ENCODE measurements at regions not wholly inside any gene's neighbourhood (a gene's known extent, or its start where the extent isn't known, plus 50 kb on each side); places are given as distances from the start of the nearest gene placed in this dataset.
A peak's percentile ranks its signal among the peaks of the same experiment; 100 is the strongest.
"Not testable (repeated sequence)": the region's sequence is repeated elsewhere in the genome, so short reads cannot be mapped to it uniquely, and the experiment has no call there.

DNA sequence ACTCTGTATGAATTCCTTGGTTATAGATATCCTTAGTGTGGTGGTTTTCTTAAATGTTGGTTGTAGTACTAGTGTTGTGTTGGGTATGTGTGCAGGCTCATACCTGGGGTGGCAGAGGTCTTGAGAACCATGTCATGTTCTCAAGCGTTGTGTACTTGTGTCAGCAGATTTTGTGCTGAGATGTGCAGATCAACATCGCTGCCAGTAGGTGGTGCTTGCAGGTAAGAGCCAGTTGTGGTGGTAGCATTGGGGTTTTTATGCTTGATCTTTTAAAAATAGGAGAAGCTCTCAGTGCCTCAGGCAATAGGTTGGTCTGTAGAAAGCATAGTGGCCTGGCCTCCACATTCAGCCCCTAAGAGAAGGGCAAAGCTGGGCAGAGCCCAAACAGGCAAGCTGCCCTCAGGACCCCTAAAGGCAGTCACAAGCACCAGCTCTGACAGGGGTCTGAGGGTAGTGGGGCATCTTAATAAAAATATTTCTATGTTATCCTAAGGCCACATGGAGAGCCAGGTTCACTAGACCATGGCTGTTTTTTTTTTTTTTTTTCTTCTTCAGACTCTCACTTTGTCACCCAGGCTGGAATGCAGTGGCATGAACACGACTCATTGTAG lies 164.0 kb downstream of the IL20RB start:
- peak in 1 of 3 donors; percentile 3 for DNase-seq

DNA sequence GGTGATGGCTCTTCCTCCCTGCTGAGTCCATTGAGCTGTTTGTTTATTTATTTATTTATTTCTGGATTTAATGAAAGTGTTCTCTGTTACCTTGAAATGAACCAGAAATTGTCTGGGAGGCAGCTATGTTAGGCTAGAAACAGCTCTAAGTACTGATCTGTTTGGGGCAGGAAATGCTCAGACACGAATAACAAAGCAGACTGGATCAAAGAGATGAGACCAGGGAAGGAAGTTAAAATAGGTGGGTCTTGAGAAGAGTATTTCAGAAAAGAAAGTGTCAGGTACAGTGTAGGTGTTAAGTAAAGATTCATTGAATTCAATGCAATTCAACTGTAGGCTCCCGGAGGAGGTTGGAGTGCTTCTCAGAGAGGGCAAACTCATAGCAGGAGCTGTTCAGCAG lies 173.3 kb downstream of the IL20RB start:
- no peak for DNase-seq

DNA sequence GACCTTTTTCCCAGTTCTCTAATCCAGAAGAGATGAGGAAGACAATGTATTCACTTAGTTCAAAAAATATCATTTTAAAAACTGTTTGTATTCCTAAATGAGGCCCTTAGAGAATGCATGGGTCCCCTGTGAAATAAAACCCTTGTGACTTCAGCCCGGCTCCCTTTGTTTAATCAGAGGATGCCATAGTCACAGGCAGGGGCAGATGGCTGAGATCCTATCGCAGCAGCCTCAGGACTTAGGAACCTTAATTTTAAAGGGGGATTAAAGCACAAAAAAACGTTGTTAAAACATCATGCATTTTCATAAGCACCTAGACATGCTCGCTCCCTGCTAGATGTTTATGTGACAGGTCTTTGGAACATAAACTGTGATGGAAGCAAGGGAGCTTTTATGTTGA lies 176.6 kb downstream of the IL20RB start:
- no peak for DNase-seq

DNA sequence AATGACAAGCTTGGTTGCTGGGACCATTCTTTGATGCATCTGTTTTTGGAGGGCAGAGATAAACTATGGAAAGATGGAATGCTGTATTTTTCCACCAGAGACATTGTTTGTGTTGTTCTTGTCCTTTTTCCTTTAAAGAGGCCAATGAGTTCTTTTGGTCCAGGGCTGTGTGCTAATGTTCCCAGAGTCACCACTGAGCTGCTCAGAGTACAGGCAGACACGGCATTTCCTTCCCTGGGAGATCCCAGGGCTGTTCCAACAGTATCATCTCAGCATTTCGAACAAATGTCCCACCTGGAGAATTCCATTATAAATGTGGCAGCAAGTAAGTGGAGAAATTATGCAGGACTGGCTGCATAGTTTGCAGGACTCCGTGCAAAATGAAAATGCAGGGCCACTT lies 190.6 kb downstream of the IL20RB start:
- DNase-seq = no peak

DNA sequence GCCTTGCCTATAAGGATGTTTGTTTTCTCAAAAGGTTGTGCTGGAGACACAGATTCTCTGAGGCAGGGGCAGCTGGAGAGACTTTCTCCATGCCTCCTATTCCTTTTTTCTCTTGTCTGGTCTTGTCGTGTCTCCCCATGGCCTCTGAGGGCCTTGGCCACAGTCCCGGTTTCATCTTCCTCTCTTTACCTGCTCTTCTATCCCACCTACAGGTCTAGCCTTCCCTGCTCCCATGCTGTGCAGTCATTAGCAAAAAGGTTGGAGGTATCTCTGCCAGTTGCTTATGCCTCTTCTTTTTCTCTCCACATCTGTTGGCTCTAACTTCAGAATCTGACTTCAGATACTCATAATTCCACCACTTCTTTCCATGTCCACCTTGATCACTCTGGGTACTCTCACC lies 191.1 kb downstream of the IL20RB start:
- no peak for DNase-seq

DNA sequence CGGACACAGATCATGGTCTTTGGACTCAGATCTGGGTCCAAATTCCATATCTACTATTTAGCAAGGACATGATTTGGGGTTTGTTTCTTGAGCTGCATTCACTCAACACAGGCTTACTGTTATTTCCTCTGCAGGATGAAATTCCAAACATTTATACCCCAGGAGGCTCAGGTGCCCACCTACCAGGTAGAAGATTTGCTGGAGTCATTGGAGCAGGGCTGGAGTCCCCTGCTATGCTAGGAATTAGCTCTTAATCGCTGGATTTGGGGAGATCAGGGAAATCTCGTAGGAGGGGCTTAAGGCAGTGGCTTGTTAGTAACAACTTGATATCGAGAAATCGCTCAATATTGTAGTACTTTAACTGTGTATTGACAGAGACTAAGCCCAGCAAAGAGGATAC lies 193.0 kb downstream of the IL20RB start:
- no peak for DNase-seq

DNA sequence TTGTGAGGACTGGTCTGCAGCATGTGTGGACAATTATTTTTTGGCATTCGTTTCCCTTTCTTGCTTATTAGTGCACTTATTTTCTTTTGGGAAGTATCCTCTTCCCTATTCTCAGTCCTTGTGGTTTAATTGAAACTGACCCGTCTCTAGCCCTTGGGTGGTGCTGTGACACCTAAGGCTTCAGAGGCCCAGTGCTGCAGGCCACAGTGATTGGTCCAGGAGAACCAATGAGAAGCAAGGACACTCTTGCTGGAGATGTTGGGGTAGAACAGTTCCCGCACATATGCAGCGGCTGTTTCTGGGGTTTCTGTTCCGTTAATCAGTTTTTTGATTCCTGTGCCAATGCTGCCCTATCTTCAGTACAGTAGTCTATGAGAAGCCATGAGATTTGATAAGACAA lies 195.3 kb downstream of the IL20RB start:
- DNase-seq = not testable (repeated sequence)

DNA sequence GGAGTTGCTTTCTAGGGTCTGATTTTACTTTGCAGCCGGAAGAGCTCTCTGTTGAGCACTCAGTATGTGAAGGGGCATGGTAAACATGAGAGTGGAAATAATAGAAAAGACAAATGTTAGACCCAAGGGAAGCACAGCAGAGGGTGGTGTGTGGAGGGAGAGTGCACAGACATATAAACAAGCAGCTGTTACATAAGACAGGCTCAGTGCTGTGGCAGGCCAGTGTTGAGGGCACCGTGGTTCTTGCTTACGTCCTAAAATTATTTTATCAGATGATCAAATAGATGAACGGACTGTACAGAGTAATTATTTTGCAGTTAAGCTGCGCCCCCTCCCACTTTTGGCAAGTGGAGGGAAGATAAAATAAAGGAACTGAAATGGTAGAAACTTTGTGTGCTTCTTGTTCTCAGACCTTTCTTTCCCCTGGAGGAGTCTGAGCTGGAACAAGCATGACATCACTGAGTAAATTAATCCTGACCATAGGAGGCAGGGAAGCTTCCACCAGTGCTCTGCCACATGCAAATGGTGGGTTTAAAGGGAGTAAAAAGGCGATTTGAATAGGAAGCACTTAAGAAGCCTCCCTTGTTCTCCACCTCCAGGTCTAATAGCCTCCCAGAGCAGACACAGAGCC lies 205.6 kb downstream of the IL20RB start:
- no peak for DNase-seq

DNA sequence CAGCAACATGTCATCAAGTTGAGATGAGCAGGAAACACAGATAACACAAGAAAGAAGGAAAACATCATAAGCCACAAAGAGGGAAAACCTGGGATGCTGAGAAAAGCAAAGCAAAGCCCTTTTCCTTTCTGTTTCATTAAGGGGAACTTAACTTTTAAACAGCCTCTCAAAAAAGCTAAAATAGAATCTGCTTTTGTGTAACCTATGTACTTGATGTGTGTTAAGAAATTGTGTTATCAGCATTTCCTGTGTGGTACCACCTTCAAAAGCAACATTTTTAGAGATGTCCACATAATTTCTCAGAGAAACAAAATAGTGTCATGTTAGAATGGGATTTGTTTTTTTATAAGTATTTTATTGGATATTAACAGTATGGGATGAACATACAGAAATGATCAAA lies 206.2 kb downstream of the IL20RB start:
- DNase-seq = peak in 1 of 3 donors; percentile 0

DNA sequence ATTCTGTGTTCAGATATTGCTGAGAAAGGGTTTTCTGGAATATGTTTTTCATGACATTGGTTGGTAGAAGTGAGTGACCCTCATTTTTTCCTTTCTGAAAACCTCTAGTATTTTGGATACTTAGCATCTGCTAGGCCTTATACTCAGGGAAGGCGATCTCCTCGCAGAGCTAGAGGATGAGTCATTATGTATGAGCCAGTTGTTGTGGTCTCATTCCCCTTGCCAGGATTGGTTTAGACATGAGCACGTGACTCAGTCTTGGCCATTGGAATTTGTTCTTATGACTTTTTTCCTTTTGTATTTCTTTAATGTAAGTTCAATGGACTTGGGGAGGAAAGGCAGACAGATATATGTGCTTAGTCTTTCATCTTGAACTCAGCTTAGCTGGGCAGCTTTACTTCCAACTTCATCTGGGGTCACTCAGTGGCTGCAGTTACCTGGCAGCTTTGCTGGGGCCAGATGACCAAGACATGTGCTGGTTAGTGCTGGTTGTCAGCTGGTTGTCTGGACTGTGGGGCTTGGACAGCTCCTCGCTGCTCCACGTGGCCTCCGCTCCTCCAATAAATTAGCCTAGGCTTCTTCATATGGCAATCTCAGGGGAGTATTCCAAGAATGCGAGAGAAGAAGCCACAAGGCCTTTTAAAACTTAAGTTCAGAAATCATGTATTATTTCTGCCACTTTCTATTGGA lies 207.5 kb downstream of the IL20RB start:
- DNase-seq = no peak

DNA sequence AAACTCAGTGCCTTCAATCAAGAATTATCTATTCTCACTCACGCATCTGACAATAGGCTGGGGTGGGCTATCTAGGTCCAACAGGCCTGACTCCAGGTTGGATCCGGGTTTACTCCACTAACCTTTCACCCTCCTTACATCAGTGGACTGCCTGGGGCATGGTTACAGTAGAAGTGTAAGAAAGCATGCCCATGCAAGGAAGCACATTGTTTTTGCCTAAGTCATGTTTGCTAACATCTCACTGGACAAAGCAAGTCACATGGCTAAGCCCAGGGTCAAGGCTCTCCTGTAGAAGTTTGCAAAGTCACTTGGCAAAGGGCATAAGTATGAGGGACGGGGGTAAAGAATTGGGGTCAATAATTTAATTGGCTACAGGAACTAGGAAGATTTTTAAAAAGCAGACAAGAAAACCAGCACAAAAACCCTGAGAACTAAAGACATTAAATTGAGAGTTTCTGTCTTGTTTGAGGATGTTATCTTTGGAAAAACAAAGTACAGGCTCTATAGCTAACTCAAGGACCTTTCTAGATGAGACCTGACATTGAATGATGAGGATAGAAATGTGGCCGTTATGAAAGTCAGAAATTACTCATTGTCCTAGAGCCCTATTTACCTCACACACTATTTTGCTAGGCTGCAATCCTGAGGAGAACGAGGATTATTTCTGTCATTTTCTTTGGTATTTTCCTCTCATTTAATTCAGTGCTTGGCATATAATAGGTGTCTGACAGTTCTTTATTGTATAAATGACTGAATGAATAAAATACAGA lies 214.2 kb downstream of the IL20RB start:
- no peak for DNase-seq

DNA sequence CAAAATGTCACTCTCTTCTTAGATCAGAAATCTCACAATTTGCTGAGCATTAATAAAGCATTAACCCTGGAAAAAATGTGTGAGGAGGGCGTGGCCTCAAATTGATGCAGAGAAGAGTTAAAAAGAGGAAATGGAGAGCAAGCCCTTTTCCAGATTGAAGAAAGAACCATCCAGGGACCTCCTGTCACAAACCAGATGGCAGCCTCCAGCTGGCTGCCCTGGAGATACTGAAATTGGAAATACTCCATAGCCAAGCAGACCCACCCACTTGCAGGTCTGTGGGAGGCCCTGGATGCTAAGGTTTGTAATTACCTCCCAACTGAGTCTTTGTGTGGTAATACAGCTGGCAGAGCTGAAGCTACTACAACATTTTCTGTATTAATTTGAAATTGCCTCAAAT lies 214.9 kb downstream of the IL20RB start:
- no peak for DNase-seq

DNA sequence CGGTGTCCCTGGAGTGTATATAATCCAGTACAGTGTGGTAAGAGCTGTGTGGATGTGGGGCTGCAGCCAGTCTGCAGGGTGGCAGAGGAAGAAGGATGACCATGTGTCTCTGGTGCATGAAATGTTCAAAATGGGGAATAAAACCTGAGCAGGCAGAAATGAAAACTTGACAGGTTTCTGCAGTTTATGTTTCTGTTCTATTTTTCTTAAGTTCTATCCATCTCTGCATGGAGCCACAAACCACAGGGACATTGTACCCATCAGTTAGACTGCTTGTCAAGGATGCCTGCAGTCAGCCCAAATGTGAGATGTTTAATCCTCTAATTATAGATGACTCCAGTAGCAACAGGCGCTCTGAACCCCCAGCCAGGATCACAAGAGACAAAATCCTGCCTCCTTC lies 216.7 kb downstream of the IL20RB start:
- no peak for DNase-seq

DNA sequence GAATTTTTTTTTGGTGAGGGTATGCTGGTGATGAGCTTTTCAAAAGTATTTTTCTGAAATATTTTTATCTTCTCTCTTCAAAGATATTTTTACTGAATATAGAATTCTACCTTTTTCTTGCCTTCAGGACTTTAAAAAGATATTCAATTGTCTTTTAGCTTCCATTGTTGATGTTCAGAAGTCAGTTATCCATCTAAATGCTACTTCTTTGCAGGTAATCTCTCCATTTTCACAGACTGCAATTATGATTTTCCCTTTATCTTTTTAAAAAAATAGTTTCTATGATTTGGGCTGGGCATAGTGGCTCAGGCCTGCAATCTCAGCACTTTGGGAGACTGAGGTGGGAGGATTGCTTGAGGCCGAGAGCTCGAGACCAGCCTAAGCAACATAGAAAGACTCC lies 222.4 kb downstream of the IL20RB start:
- no peak for DNase-seq

DNA sequence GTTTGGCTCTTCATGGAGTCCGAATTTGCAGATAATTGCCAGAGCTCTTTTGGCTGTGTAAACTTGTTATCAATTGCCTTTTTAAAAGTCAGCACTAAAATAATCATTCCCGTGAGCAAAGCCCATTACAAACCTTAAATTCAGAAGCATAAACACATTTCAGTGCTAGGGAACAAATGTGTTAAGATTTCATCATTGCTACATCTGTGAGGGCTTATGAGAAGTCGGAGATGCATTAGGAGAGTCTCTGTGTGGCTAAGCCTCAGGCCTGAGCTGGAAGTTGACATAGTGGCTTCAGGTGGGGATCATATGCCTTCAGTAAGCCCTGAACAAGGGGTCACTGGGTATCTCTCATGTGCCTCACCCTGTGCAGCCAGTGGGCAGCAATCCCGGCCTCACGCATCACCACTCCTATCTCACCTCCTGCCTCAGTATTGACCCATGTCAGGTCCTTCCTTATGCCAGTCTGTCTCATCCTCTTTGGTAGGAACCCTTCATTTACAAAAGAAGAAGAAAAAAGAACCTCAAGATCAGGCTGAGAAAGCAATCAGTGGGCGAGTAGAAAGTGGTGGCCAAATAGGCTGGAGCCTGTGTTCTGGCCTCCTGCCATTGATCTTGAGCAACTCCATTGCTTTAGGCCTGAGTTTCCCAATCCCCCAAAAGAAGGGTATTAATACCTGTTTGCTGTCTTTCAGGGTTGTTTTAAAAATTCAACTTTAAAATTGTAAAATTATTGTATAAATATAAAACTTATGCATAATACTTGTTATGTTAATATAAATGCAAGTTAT lies 233.5 kb downstream of the IL20RB start:
- no peak for DNase-seq

DNA sequence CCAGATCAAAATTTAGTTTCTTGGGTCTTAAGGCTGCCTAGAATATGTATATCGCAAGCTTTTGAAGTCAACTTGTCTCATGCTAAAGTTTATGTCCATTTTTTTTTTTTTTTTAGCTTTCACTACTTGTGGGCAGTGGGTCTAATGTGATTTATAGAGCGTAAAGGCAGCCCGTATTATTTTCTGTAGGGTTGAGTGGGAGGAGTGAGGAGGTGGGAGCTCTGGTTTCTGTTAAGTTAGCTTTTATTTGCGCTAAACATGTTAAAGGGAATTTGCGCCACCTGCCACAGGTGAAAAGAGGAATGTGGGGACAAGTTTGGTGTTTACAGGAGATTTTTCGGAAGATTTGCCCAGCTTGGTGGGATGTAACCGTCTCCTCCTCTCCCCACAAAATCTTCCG lies 234.2 kb downstream of the IL20RB start:
- no peak for DNase-seq

DNA sequence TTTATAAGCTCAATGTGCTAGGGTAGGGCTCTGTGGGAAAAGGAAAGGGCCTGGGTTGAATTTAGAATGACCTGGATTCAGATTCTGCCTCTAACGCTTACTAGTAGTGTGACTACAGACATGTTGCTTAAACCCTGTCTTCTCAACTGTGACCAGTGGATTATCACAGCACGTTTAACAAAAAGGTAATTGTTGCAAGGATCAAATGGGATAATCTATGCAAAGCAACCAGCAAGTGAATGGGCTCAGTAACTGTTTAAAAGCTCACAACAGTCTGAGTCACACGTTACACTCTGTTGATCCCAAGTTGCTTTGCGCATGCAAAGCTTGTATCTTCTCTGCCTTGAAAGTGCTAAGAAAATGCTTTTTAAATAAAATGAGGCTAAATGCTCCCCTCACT lies 236.5 kb downstream of the IL20RB start:
- no peak for DNase-seq

DNA sequence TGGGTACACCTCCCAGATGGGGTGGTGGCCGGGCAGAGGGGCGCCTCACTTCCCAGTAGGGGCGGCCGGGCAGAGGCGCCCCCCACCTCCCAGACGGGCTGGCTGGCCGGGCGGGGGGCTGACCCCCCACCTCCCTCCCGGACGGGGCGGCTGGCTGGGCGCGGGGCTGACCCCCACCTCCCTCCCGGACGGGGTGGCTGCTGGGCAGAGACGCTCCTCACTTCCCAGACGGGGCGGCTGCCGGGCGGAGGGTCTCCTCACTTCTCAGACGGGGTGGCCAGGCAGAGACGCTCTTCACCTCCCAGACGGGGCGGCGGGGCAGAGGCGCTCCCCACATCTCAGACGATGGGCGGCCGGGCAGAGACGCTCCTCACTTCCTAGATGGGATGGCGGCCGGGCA lies 240.6 kb downstream of the IL20RB start:
- not testable (repeated sequence) for DNase-seq

DNA sequence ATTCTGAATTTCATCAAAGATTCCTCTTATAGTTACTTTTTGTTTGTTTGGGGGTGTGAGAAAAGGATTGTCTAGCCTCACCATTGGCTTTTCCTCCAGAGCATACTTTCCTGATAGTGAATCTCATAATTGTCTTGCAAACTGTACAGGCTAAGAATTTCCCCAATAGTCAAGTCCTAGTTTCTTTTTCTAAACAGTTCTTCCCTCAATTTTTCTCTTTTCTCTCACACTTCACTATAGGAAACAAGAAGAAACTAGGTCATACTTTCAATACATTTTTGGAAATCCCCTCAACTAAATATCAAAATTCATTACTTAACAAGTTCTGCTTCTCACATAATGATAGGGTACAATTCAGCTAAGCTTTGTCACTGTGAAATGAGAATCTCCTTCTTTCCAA lies 241.9 kb downstream of the IL20RB start:
- no peak for DNase-seq

DNA sequence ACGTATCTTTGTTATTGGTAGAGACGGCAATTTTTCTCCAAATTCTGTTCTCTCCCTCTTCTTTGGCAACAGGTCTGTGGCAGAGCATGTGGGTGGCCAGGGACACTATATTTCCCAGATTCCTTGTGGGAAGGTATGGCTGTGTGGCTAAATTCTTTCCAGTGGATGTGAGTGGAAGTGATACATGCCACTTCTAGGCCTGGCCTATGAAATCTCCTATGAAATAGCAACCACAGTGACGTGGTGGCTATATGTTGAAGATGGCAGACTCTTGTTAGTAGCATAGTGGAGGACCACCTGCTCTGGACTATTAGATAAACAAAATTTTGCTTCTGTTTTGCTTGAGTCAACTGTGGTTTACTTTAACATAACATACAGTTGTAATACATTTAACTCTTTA lies 243.3 kb downstream of the IL20RB start:
- no peak for DNase-seq

DNA sequence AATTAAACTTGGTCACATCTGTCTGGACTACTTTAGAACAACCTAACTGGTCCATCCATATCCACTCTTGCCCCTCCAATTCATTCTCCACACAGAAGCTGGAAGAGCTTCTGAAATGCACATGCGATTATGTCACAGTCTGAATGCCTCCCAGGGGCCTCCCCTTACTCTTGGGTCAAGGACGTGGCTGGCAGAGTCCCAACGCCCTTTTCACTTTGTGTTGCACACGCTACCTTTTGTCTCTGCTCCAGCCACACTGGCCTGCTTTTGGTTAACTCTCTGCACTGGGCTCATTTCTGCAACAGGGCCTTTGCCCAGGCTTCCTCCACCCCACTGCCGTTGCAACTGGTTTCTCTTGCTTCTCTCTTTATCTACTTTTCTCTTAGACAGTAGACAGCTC lies 245.2 kb downstream of the IL20RB start:
- no peak for DNase-seq

DNA sequence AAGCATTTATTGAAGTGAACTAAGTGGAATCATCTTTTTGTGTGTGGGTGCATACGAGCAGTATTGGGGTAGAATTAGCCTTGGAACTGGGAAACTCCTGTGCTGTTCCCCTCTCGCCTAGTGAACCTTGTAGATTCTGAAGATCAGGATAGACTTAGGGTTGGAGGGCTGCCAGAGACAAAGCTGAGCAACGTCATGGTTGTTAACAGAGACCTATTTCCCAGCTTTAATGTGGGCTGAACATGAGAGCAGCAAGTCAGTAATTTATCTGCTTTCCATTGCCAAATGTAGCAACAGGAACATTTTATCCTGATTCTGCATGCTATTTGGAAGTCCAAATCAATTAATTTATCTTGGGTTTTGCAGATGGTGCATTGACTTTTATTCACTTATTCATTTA lies 246.6 kb downstream of the IL20RB start:
- no peak for DNase-seq

Data from suppressor macrophage treated with lipopolysaccharide for 1 hour (primary cell).